ENCODE measurements at regions not wholly inside any gene's neighbourhood (a gene's known extent, or its start where the extent isn't known, plus 50 kb on each side); places are given as distances from the start of the nearest gene placed in this dataset.

DNA sequence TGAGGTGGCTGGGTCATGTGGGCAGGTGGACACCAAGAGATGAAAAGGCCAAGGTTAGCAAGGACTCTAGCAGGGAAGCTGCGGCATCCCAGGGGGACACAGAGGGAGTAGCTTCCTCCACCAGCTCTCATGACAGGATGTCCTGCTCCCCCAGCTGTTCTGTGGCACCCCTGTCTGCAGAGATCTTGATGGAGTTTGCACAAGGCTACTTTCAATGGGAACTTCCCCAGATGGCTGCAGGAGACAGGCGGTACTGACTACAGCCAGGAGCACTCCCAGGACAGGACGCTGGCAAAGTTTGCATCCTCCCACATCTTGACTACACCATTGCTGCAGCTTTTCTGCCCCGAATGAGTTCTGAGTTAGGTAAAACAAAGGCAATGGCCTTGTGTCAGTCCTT is 312.8 kb downstream of the TLE4 start:
- TF ChIP-seq, protein P1, sequence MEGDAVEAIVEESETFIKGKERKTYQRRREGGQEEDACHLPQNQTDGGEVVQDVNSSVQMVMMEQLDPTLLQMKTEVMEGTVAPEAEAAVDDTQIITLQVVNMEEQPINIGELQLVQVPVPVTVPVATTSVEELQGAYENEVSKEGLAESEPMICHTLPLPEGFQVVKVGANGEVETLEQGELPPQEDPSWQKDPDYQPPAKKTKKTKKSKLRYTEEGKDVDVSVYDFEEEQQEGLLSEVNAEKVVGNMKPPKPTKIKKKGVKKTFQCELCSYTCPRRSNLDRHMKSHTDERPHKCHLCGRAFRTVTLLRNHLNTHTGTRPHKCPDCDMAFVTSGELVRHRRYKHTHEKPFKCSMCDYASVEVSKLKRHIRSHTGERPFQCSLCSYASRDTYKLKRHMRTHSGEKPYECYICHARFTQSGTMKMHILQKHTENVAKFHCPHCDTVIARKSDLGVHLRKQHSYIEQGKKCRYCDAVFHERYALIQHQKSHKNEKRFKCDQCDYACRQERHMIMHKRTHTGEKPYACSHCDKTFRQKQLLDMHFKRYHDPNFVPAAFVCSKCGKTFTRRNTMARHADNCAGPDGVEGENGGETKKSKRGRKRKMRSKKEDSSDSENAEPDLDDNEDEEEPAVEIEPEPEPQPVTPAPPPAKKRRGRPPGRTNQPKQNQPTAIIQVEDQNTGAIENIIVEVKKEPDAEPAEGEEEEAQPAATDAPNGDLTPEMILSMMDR (IDR thresholded peaks at IDR 0.05) = no peak
- TF ChIP-seq POLR2AphosphoS5 (IDR thresholded peaks at IDR 0.05; ENCODE audit: low read depth, low read length) (no peak), TCF7L2 (IDR thresholded peaks at IDR 0.05; ENCODE audit: low read depth, low read length) (no peak), SIN3A (IDR thresholded peaks at IDR 0.05; ENCODE audit: borderline replicate concordance, insufficient read depth, low read depth, low read length) (no peak)

Data from Panc1 (cell line).